ENCODE measurements at regions not wholly inside any gene's neighbourhood (a gene's known extent, or its start where the extent isn't known, plus 50 kb on each side); places are given as distances from the start of the nearest gene placed in this dataset.
"Not testable (repeated sequence)": the region's sequence is repeated elsewhere in the genome, so short reads cannot be mapped to it uniquely, and the experiment has no call there.

DNA sequence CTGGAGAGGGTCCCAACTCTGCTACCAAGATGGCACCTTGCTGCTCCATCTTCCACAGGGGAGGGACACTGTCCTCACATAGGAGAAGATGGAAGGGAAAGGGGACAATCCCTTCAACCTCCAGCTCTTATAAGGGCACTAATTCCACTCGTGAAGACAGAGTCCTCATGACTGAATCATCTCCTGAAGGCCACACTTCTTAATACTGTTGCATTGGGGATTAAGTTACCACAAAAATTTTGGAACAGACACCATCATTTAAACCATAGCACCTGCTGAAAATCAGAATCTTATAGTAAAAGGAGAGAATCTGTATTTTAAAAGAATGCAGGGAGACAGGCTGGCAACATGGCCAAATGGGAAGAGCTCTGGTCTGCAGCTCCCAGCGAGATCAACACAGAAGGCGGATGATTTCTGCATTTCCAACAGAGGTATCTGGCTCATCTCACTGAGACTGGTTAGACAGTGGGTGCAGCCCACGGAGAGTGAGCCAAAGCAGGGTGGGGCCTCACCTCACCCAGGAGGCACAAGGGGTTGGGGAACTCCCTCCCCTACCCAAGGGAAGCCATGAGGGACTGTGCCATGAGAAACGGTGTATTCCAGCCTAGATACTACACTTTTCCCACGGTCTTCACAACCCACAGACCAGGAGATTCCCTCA is 69.4 kb upstream of the LIPC start:
- POLR2A ChIA-PET: no interaction called here
- H3K9me3 Mint-ChIP-seq (ENCODE audit: unreplicated experiment): no peaks in the 10 kb centered on the region
- no peak overlapping the region for H3K4me3 Mint-ChIP-seq (ENCODE audit: unreplicated experiment)
- intact Hi-C loops (cut with micrococcal nuclease): no loop called here
- no peak for DNase-seq (ENCODE audit: unreplicated experiment)
- no peaks in the 10 kb centered on the region for H3K27me3 Mint-ChIP-seq (ENCODE audit: insufficient read depth, unreplicated experiment)
- no TSS peak for BruUV-seq (replicated peaks)
- no peaks in the 10 kb centered on the region for H3K36me3 Mint-ChIP-seq (ENCODE audit: insufficient read depth, unreplicated experiment)
- CTCF ChIA-PET: interaction anchor here (0.6 to 1.0 kb wide), 2 partner anchors 8 to 24 kb away, joined by 4 read pairs; no protein-coding TSS in a partner anchor
- H3K4me1 Mint-ChIP-seq (ENCODE audit: insufficient read depth, unreplicated experiment): peaks cover 7% of the 10 kb centered on the region
- TF ChIP-seq, protein P1, sequence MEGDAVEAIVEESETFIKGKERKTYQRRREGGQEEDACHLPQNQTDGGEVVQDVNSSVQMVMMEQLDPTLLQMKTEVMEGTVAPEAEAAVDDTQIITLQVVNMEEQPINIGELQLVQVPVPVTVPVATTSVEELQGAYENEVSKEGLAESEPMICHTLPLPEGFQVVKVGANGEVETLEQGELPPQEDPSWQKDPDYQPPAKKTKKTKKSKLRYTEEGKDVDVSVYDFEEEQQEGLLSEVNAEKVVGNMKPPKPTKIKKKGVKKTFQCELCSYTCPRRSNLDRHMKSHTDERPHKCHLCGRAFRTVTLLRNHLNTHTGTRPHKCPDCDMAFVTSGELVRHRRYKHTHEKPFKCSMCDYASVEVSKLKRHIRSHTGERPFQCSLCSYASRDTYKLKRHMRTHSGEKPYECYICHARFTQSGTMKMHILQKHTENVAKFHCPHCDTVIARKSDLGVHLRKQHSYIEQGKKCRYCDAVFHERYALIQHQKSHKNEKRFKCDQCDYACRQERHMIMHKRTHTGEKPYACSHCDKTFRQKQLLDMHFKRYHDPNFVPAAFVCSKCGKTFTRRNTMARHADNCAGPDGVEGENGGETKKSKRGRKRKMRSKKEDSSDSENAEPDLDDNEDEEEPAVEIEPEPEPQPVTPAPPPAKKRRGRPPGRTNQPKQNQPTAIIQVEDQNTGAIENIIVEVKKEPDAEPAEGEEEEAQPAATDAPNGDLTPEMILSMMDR (IDR thresholded peaks at IDR 0.05; ENCODE audit: unreplicated experiment): no peak
- no peak overlapping the region for H3K27ac Mint-ChIP-seq (ENCODE audit: low read depth, unreplicated experiment)

DNA sequence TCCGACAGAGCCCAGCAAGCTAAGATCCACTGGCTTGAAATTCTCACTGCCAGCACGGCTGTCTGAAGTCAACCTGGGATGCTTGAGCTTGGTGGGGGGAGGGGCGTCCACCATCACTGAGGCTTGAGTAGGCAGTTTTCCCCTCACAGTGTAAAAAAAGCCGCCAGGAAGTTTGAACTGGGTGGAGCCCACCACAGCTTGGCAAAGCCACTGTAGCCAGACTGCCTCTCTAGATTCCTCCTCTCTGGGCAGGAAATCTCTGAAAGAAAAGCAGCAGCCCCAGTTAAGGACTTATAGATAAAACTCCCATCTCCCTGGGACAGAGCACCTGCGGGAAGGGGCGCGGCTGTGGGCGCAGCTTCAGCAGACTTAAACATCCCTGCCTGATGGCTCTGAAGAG is 68.7 kb upstream of the LIPC start:
- intact Hi-C loops (cut with micrococcal nuclease); H3K27ac Mint-ChIP-seq (ENCODE audit: low read depth, unreplicated experiment); DNase-seq (ENCODE audit: unreplicated experiment); POLR2A ChIA-PET; H3K9me3 Mint-ChIP-seq (ENCODE audit: unreplicated experiment); BruUV-seq (replicated peaks); H3K36me3 Mint-ChIP-seq (ENCODE audit: insufficient read depth, unreplicated experiment); H3K4me1 Mint-ChIP-seq (ENCODE audit: insufficient read depth, unreplicated experiment); H3K4me3 Mint-ChIP-seq (ENCODE audit: unreplicated experiment); H3K27me3 Mint-ChIP-seq (ENCODE audit: insufficient read depth, unreplicated experiment): not testable (repeated sequence)
- CTCF ChIA-PET: interaction anchor here (0.6 to 1.0 kb wide), 3 partner anchors 9 to 46 kb away, joined by 3 to 4 read pairs (median 3); no protein-coding TSS in a partner anchor

DNA sequence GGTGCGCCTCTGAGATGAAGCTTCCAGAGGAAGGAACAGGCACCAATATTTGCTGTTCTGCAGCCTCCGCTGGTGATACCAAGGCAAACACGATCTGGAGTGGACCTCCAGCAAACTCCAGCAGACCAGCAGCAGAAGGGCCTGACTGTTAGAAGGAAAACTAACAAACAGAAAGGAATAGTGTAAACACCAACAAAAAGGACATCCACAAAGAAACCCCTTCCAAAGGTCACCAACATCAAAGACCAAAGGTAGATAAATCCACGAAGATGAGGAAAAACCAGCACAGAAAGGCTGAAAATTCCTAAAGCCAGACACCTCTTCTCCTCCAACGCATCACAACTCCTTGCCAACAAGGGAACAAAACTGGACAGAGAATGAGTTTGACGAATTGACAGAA is 68.1 kb upstream of the LIPC start:
- H3K4me1 Mint-ChIP-seq (ENCODE audit: insufficient read depth, unreplicated experiment); H3K9me3 Mint-ChIP-seq (ENCODE audit: unreplicated experiment); H3K27me3 Mint-ChIP-seq (ENCODE audit: insufficient read depth, unreplicated experiment); H3K36me3 Mint-ChIP-seq (ENCODE audit: insufficient read depth, unreplicated experiment); DNase-seq (ENCODE audit: unreplicated experiment); H3K4me3 Mint-ChIP-seq (ENCODE audit: unreplicated experiment); BruUV-seq (replicated peaks); H3K27ac Mint-ChIP-seq (ENCODE audit: low read depth, unreplicated experiment); intact Hi-C loops (cut with micrococcal nuclease); POLR2A ChIA-PET: not testable (repeated sequence)
- CTCF ChIA-PET: interaction anchor here (0.7 to 1.0 kb wide), 2 partner anchors 29 to 46 kb away, joined by 3 read pairs; no protein-coding TSS in a partner anchor

DNA sequence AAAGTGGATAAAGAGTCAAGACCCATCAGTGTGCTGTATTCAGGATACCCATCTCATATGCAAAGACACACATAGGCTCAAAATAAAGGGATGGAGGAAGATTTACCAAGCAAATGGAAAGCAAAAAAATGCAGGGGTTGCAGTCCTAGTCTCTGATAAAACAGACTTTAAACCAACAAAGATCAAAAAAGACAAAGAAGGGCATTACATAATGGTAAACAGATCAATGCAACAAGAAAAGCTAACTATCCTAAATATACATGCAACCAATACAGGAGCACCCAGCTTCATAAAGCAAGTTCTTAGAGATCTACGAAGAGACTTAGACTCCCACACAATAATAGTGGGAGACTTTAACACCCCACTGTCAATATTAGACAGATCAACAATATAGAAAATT is 66.7 kb upstream of the LIPC start:
- H3K4me3 Mint-ChIP-seq (ENCODE audit: unreplicated experiment); H3K36me3 Mint-ChIP-seq (ENCODE audit: insufficient read depth, unreplicated experiment); BruUV-seq (replicated peaks); H3K9me3 Mint-ChIP-seq (ENCODE audit: unreplicated experiment); H3K27me3 Mint-ChIP-seq (ENCODE audit: insufficient read depth, unreplicated experiment); H3K27ac Mint-ChIP-seq (ENCODE audit: low read depth, unreplicated experiment); intact Hi-C loops (cut with micrococcal nuclease); POLR2A ChIA-PET; H3K4me1 Mint-ChIP-seq (ENCODE audit: insufficient read depth, unreplicated experiment); CTCF ChIA-PET; DNase-seq (ENCODE audit: unreplicated experiment): not testable (repeated sequence)

DNA sequence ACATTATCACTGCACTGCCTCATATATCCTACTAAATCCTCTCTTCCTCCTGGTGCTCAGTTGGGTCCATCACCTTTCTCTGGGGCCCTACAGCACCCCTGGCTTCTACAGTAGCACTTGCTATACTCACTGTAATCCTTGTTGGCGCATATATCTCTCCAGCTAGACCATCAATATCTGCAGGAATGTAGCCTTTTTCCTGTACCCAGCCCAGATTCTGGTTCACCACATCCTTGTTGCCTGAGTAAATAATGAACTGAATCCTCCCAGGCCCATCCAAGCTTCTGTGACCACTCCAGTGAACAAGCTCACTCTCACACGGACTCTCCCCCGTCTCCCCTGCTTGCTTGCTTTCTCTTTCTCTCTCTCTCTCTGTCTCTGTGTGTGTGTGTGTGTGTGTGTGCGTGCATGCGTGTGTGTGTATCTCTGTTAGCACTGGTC is 62.5 kb upstream of the LIPC start:
- H3K4me1 Mint-ChIP-seq (ENCODE audit: insufficient read depth, unreplicated experiment): no peaks in the 10 kb centered on the region
- H3K4me3 Mint-ChIP-seq (ENCODE audit: unreplicated experiment): no peak overlapping the region
- ChIA-PET POLR2A (interaction anchor here (0.6 kb wide), 1 partner anchor 14 kb away, joined by 3 read pairs; no protein-coding TSS in a partner anchor), CTCF (no interaction called here)
- TF ChIP-seq, protein P1 (IDR thresholded peaks at IDR 0.05; ENCODE audit: unreplicated experiment): no peak
- no peaks in the 10 kb centered on the region for H3K27me3 Mint-ChIP-seq (ENCODE audit: insufficient read depth, unreplicated experiment)
- H3K27ac Mint-ChIP-seq (ENCODE audit: low read depth, unreplicated experiment): peak overlapping the region; percentile 7
- intact Hi-C loops (cut with micrococcal nuclease): no loop called here
- no TSS peak for BruUV-seq (replicated peaks)
- H3K9me3 Mint-ChIP-seq (ENCODE audit: unreplicated experiment): no peaks in the 10 kb centered on the region
- H3K36me3 Mint-ChIP-seq (ENCODE audit: insufficient read depth, unreplicated experiment): no peaks in the 10 kb centered on the region
- DNase-seq (ENCODE audit: unreplicated experiment): no peak
